OCI-LY1 (cell line): ENCODE measurements at regions not wholly inside any gene's neighbourhood (a gene's known extent, or its start where the extent isn't known, plus 50 kb on each side); places are given as distances from the start of the nearest gene placed in this dataset.

Experiments used
- H2AFZ ChIP-seq: fragments of 200-600 bp; sonication (generic), shearing (Covaris generic); 2 replicates; pipeline ENCODE4 v1.6.0; 2014; ENCODE audit warnings: antibody characterized with exemption, mild to moderate bottlenecking, low read length
- H3F3A ChIP-seq: fragments of 200-600 bp; sonication (generic), shearing (Covaris generic); 2 replicates; pipeline ENCODE4 v1.6.0; 2014; ENCODE audit warnings: mild to moderate bottlenecking, antibody characterized with exemption, low read length, moderate library complexity; ENCODE audit not compliant: insufficient read depth
- H3K27ac ChIP-seq: fragments of 200-600 bp; sonication (generic); 2 replicates; pipeline ENCODE4 v1.5.1; 2014; ENCODE audit warnings: low read length, mixed run types, mild to moderate bottlenecking, low read depth; ENCODE audit not compliant: poor library complexity, severe bottlenecking
- H3K27me3 ChIP-seq: fragments of 200-600 bp; sonication (generic); 2 replicates; pipeline ENCODE4 v1.6.0; 2014; ENCODE audit warnings: antibody characterized with exemption, mild to moderate bottlenecking, low read length, moderate library complexity; ENCODE audit not compliant: insufficient read depth
- H3K36me3 ChIP-seq: fragments of 200-600 bp; sonication (generic); 2 replicates; pipeline ENCODE4 v1.6.1; 2014; ENCODE audit warnings: mild to moderate bottlenecking, antibody characterized with exemption, low read length, moderate library complexity, mixed read lengths; ENCODE audit not compliant: insufficient read depth
- H3K4me1 ChIP-seq: fragments of 200-600 bp; sonication (generic); 2 replicates; pipeline ENCODE4 v1.5.1; 2014; ENCODE audit warnings: mild to moderate bottlenecking, low read length, moderate library complexity; ENCODE audit not compliant: insufficient read depth, severe bottlenecking
- H3K4me2 ChIP-seq: fragments of 200-600 bp; sonication (generic), shearing (Covaris generic); 2 replicates; pipeline ENCODE4 v1.6.1; 2014; ENCODE audit warnings: low read length
- H3K4me3 ChIP-seq: fragments of 200-600 bp; sonication (generic); 2 replicates; pipeline ENCODE4 v1.5.1; 2014; ENCODE audit warnings: low read length, low read depth, mild to moderate bottlenecking, mixed read lengths; ENCODE audit not compliant: poor library complexity, severe bottlenecking
- H3K79me2 ChIP-seq: fragments of 200-600 bp; shearing (Covaris generic); 2 replicates; pipeline ENCODE4 v1.6.1; 2016; ENCODE audit warnings: mixed run types, low read length, mixed read lengths; ENCODE audit not compliant: insufficient read depth
- H3K9ac ChIP-seq: fragments of 200-600 bp; sonication (generic), shearing (Covaris generic); 2 replicates; pipeline ENCODE4 v1.6.1; 2014; ENCODE audit warnings: mild to moderate bottlenecking, low read length, mixed read lengths
- H3K9me2 ChIP-seq: fragments of 200-600 bp; sonication (generic), shearing (Covaris generic); 2 replicates; pipeline ENCODE4 v1.6.1; 2014; ENCODE audit warnings: low read depth, mild to moderate bottlenecking, low read length, mixed read lengths
- H3K9me3 ChIP-seq: fragments of 200-600 bp; shearing (Covaris generic); 2 replicates; pipeline ENCODE4 v1.6.1; 2014; ENCODE audit warnings: low read length, mixed read lengths
- H4K20me1 ChIP-seq: fragments of 200-600 bp; sonication (generic), shearing (Covaris generic); 2 replicates; pipeline ENCODE4 v1.6.0; 2016; ENCODE audit warnings: mild to moderate bottlenecking, low read length; ENCODE audit not compliant: insufficient read depth
- CTCF ChIP-seq: fragments of 200-600 bp; sonication (generic), shearing (Covaris generic); IDR thresholded peaks from 2 replicates; pipeline ENCODE4 v1.5.1; 2017; ENCODE audit warnings: mild to moderate bottlenecking, antibody characterized with exemption, low read length, moderate library complexity, mixed read lengths
- EZH2 ChIP-seq: fragments of 200-600 bp; sonication (generic), shearing (Covaris generic); IDR thresholded peaks from 2 replicates; pipeline ENCODE4 v1.8.0; 2017; ENCODE audit warnings: borderline replicate concordance, mixed run types, mild to moderate bottlenecking, antibody characterized with exemption, low read length, moderate library complexity, mixed read lengths

GRCh38 chr4:79014230-79014629 lies 75.0 kb upstream of the PAQR3 start:
- H3K27ac ChIP-seq = no peak overlapping the region
- no peaks in the 10 kb centered on the region for H3K79me2 ChIP-seq
- no peaks in the 10 kb centered on the region for H3K36me3 ChIP-seq
- H3K9ac ChIP-seq = no peak overlapping the region
- no peak overlapping the region for H3K4me2 ChIP-seq
- no peaks in the 10 kb centered on the region for H3K27me3 ChIP-seq
- no peak overlapping the region for H3K4me3 ChIP-seq
- no peak for TF ChIP-seq CTCF
- TF ChIP-seq EZH2 = no peak
- no peak overlapping the region for H2AFZ ChIP-seq
- no peaks in the 10 kb centered on the region for H3K9me3 ChIP-seq
- H3K4me1 ChIP-seq = no peaks in the 10 kb centered on the region
- no peaks in the 10 kb centered on the region for H3F3A ChIP-seq
- H4K20me1 ChIP-seq = no peaks in the 10 kb centered on the region
- no peaks in the 10 kb centered on the region for H3K9me2 ChIP-seq

- Histone ChIP-seq H3K4me1 (no peaks in the 10 kb centered on the region), H3K79me2 (no peaks in the 10 kb centered on the region), H4K20me1 (no peaks in the 10 kb centered on the region), H3K9ac (no peak overlapping the region), H2AFZ (no peak overlapping the region), H3F3A (no peaks in the 10 kb centered on the region), H3K36me3 (no peaks in the 10 kb centered on the region), H3K9me2 (no peaks in the 10 kb centered on the region), H3K4me2 (no peak overlapping the region), H3K27me3 (no peaks in the 10 kb centered on the region), H3K9me3 (no peaks in the 10 kb centered on the region), H3K4me3 (no peak overlapping the region), H3K27ac (no peak overlapping the region)
- TF ChIP-seq EZH2 (no peak), CTCF (no peak)
These were observed 74.5 kb upstream of the PAQR3 start for GRCh38 chr4:79013756-79014155.

DNA sequence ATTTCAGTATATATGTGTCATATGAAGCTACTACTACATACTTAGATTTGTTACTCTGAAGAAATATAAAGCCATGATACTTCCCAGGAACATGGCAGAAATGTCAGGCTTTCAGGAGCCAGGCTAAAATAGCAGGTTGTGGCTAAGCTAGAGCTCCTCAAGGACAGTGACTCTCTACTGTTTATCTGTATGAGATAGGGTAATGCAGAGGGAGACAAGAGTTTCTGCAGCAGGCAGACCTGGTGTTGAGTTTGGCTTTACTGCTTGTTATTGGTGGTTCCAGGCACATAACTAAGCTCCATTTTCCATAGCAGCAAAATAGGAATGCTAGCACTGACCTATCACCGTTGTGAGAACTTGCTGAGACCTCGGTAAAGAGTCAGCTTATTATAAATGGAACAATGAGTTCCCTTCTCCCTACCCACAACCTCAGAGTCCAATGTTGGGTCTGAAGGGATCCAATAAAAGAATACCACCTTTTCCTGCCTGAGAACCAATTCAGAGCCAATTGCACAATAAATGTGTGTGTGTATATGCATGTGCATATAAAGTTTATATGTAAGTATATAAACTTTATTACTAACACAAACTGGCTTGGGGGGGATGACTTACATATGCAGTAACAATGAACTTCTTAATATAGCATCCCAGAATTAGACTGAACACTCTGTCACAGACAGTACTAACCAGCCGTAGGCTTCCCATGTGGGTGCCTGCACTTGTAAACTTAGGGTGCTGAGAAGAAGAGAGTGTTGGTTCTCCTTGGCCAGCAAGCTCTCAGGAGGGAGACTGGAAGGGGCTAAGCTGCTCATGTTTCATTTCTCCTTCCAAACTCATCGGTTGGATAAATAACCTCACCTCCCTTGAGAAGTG lies 51.9 kb upstream of the PAQR3 start:
- no peaks in the 10 kb centered on the region for H3K27me3 ChIP-seq
- H3K4me2 ChIP-seq = no peak overlapping the region
- H3K4me3 ChIP-seq = no peak overlapping the region
- no peak overlapping the region for H2AFZ ChIP-seq
- no peaks in the 10 kb centered on the region for H3F3A ChIP-seq
- no peaks in the 10 kb centered on the region for H3K4me1 ChIP-seq
- H3K27ac ChIP-seq = no peak overlapping the region
- TF ChIP-seq CTCF (no peak), EZH2 (no peak)
- no peak overlapping the region for H3K9ac ChIP-seq
- H3K36me3 ChIP-seq = no peaks in the 10 kb centered on the region
- H3K79me2 ChIP-seq = no peaks in the 10 kb centered on the region
- H3K9me2 ChIP-seq = no peaks in the 10 kb centered on the region
- no peaks in the 10 kb centered on the region for H4K20me1 ChIP-seq
- H3K9me3 ChIP-seq = no peaks in the 10 kb centered on the region
